Esophagus squamous epithelium (tissue), 4 donors: ENCODE measurements at regions not wholly inside any gene's neighbourhood (a gene's known extent, or its start where the extent isn't known, plus 50 kb on each side); places are given as distances from the start of the nearest gene placed in this dataset.

Source experiments
- POLR2A ChIP-seq, 4 donors: fragments of 450-650 bp; IDR thresholded peaks; one replicate each; pipeline ENCODE4 v1.6.1; 2017; ENCODE audit warnings: antibody characterized with exemption in 4 of 4, mild to moderate bottlenecking in 4 of 4, moderate library complexity in 3 of 4
- TF ChIP-seq, protein P1 (sequence below), 6 experiments: fragments of 450-650 bp in 4 of 6; fragments of 200-600 bp in 2 of 6; sonication (generic) in 2 of 6; IDR thresholded peaks; one replicate each; pipeline ENCODE4 v1.5.1; 2016 to 2019; ENCODE audit warnings: antibody characterized with exemption in 6 of 6, mild to moderate bottlenecking in 4 of 6, moderate library complexity in 4 of 6

GRCh38 chr5:9787861-9788600, 157.9 kb upstream of the TAS2R1 start:
- TF ChIP-seq, protein P1, sequence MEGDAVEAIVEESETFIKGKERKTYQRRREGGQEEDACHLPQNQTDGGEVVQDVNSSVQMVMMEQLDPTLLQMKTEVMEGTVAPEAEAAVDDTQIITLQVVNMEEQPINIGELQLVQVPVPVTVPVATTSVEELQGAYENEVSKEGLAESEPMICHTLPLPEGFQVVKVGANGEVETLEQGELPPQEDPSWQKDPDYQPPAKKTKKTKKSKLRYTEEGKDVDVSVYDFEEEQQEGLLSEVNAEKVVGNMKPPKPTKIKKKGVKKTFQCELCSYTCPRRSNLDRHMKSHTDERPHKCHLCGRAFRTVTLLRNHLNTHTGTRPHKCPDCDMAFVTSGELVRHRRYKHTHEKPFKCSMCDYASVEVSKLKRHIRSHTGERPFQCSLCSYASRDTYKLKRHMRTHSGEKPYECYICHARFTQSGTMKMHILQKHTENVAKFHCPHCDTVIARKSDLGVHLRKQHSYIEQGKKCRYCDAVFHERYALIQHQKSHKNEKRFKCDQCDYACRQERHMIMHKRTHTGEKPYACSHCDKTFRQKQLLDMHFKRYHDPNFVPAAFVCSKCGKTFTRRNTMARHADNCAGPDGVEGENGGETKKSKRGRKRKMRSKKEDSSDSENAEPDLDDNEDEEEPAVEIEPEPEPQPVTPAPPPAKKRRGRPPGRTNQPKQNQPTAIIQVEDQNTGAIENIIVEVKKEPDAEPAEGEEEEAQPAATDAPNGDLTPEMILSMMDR (IDR thresholded peaks at IDR 0.05), result no peak
- TF ChIP-seq POLR2A (IDR thresholded peaks at IDR 0.05), result no peak
